WTC11 (cell line): ENCODE measurements at regions not wholly inside any gene's neighbourhood (a gene's known extent, or its start where the extent isn't known, plus 50 kb on each side); places are given as distances from the start of the nearest gene placed in this dataset.

Source experiments
- ATAC-seq: fragments of 200-7000 bp; cut with Tn5 transposase; 2 replicates; pipeline ENCODE4 v1.10.0; 2021; ENCODE audit warnings: mild to moderate bottlenecking, moderate library complexity
- CTCF ChIA-PET: fragments of 300-600 bp; sonication (Branson Sonifier 250); formaldehyde crosslinking; loops from one replicate; lab custom pipeline; 2021; ENCODE audit warnings: antibody characterized with exemption; lab: Charles Lee
- POLR2A ChIA-PET: fragments of 350-600 bp; sonication (Branson Sonifier 250); formaldehyde crosslinking; loops from one replicate; lab custom pipeline; 2021; ENCODE audit warnings: antibody characterized with exemption; lab: Charles Lee
- DNase-seq: peaks from one replicate; pipeline ENCODE4 v3.0.0; 2021; ENCODE audit warnings: low spot score
- H3K27ac Mint-ChIP-seq: 2 replicates; pipeline ENCODE4 v1.8.0; 2021; ENCODE audit warnings: mixed read lengths
- H3K27me3 Mint-ChIP-seq: 2 replicates; pipeline ENCODE4 v1.8.0; 2021; ENCODE audit warnings: low read depth, mild to moderate bottlenecking, moderate library complexity, mixed read lengths
- H3K36me3 Mint-ChIP-seq: 2 replicates; pipeline ENCODE4 v1.8.0; 2021; ENCODE audit warnings: mixed read lengths
- H3K4me1 Mint-ChIP-seq: 2 replicates; pipeline ENCODE4 v1.8.0; 2022; ENCODE audit warnings: mixed read lengths
- H3K4me3 Mint-ChIP-seq: 2 replicates; pipeline ENCODE4 v1.8.0; 2021; ENCODE audit warnings: mild to moderate bottlenecking, moderate library complexity, mixed read lengths
- H3K9me3 Mint-ChIP-seq: 2 replicates; pipeline ENCODE4 v1.8.0; 2021; ENCODE audit warnings: mixed read lengths
- EMX1 ChIP-seq: fragments of 250-450 bp; sonication (Bioruptor Pico); IDR thresholded peaks from 2 replicates; pipeline ENCODE4 v1.8.0; 2021; ENCODE audit warnings: mild to moderate bottlenecking
- MYBL2 ChIP-seq: sonication (generic); formaldehyde crosslinking; IDR thresholded peaks from 2 replicates; pipeline ENCODE4 v1.8.1; 2023; ENCODE audit warnings: mild to moderate bottlenecking, moderate library complexity, missing genetic modification reagents
- NFE2L1 ChIP-seq: sonication (generic); formaldehyde crosslinking; IDR thresholded peaks from 2 replicates; pipeline ENCODE4 v1.8.1; 2023; ENCODE audit warnings: missing genetic modification reagents
- NR1H2 ChIP-seq: sonication (generic); formaldehyde crosslinking; IDR thresholded peaks from 2 replicates; pipeline ENCODE4 v1.9.0; 2021; ENCODE audit warnings: mild to moderate bottlenecking, moderate library complexity, missing genetic modification reagents
- NR3C1 ChIP-seq: sonication (generic); formaldehyde crosslinking; conservative IDR thresholded peaks from 2 replicates; pipeline ENCODE4 v1.8.1; 2023; ENCODE audit warnings: low read depth, mild to moderate bottlenecking, missing genetic modification reagents
- PRRX2 ChIP-seq: fragments of 250-450 bp; sonication (Bioruptor Pico); IDR thresholded peaks from 2 replicates; pipeline ENCODE4 v1.8.0; 2021; ENCODE audit warnings: mild to moderate bottlenecking
- SMAD3 ChIP-seq: sonication (generic); formaldehyde crosslinking; IDR thresholded peaks from 2 replicates; pipeline ENCODE4 v1.8.0; 2022; ENCODE audit warnings: missing genetic modification reagents, mild to moderate bottlenecking, borderline replicate concordance
- ZNF138 ChIP-seq: sonication (generic); formaldehyde crosslinking; conservative IDR thresholded peaks from 2 replicates; pipeline ENCODE4 v1.8.1; 2022; ENCODE audit warnings: mild to moderate bottlenecking, moderate library complexity, missing genetic modification reagents
- ZNF232 ChIP-seq: sonication (generic); formaldehyde crosslinking; IDR thresholded peaks from 2 replicates; pipeline ENCODE4 v1.8.0; 2022; ENCODE audit warnings: mild to moderate bottlenecking, missing genetic modification reagents
- ZNF263 ChIP-seq: sonication (generic); formaldehyde crosslinking; IDR thresholded peaks from 2 replicates; pipeline ENCODE4 v1.8.1; 2022; ENCODE audit warnings: low read depth, mild to moderate bottlenecking, moderate library complexity, missing genetic modification reagents
- ZNF416 ChIP-seq: fragments of 250-450 bp; sonication (Bioruptor Pico); IDR thresholded peaks from 2 replicates; pipeline ENCODE4 v1.9.0; 2021; ENCODE audit warnings: mild to moderate bottlenecking, inconsistent platforms
- TF ChIP-seq, protein P1 (sequence below): sonication (generic); formaldehyde crosslinking; IDR thresholded peaks from 2 replicates; pipeline ENCODE4 v1.8.0; 2022; ENCODE audit warnings: mild to moderate bottlenecking, missing genetic modification reagents
- TF ChIP-seq, protein P2 (sequence below): sonication (generic); formaldehyde crosslinking; IDR thresholded peaks from 2 replicates; pipeline ENCODE4 v1.8.1; 2022; ENCODE audit warnings: missing genetic modification reagents, borderline replicate concordance
- TF ChIP-seq, protein P3 (sequence below): sonication (generic); formaldehyde crosslinking; IDR thresholded peaks from 2 replicates; pipeline ENCODE4 v1.8.0; 2023; ENCODE audit warnings: missing genetic modification reagents
- TF ChIP-seq, protein P4 (sequence below): sonication (generic); formaldehyde crosslinking; IDR thresholded peaks from 2 replicates; pipeline ENCODE4 v1.8.0; 2023; ENCODE audit warnings: missing genetic modification reagents, mild to moderate bottlenecking, borderline replicate concordance

DNA sequence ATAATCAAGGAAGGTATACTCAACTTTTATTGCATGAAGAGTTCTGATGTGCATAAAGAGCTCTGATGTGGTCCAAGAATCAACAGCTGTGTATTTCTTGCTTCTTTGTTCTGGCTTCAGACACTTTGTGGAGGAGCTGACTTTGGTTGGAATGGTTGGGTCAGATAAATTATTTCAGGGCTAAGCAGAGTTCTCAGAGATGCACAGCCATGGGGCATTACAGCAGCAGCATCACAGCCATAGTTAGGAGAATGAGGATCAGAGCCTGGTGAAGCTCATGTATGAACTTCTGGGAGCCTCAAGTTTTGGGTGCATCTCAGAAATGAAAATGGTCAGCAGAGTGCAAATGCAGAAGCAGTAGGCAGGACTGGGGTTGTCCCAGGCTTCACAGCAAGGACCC is 267.4 kb upstream of the RUNX1 start:
- no peaks in the 10 kb centered on the region; the same call in 1 of the 2 replicates for H3K27me3 Mint-ChIP-seq
- ATAC-seq (no peak), DNase-seq (no peak)
- no peaks in the 10 kb centered on the region for H3K36me3 Mint-ChIP-seq
- ChIA-PET CTCF (interaction anchor here (0.8 kb wide), 1 partner anchor 646 kb away, joined by 4 read pairs; no protein-coding TSS in a partner anchor), POLR2A (interaction anchor here (0.7 kb wide), 1 partner anchor 155 kb away, joined by 3 read pairs; no protein-coding TSS in a partner anchor)
- H3K4me1 Mint-ChIP-seq, result peaks cover 6% of the 10 kb centered on the region; the same call in 1 of the 2 replicates
- no peak overlapping the region for H3K4me3 Mint-ChIP-seq
- H3K27ac Mint-ChIP-seq, result no peak overlapping the region
- no peak for TF ChIP-seq MYBL2 (CRISPR knock-in tag)
- no peaks in the 10 kb centered on the region for H3K9me3 Mint-ChIP-seq

DNA sequence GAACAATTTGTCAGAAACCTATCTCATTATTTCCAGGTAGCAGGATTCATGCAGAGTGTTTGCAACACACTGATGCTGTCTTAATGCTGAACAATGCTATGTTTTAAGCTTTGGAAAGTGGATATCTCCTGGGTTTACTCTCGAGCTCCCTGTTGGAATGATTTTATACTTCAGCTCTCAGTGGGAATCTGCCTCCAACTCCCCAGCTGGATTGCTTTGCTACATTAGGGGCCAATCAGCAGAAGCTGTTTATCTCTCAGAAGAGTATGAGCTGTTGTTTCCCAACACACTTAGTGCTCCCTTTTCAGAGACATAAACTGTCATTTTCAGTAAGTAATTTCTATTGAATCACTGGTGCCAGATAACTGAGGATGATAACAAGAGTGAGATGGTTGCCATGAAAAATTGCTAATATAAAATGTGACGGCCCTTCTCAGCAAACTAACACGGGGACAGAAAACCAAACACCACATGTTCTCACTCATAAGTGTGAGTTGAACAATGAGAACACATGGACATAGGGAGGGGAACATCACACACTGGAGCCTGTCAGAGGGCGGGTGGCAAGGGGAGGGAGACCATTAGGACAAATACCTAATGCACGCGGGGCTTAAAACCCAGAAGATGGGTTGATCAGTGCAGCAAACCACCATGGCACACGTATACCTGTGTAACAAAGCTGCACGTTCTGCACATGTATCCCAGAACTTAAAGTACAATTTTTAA is 265.9 kb upstream of the RUNX1 start:
- H3K4me3 Mint-ChIP-seq, result no peak overlapping the region
- H3K27me3 Mint-ChIP-seq, result no peaks in the 10 kb centered on the region; the same call in 1 of the 2 replicates
- DNase-seq, result no peak
- POLR2A ChIA-PET, result no interaction called here
- ATAC-seq, result no peak
- H3K27ac Mint-ChIP-seq, result no peak overlapping the region
- TF ChIP-seq SMAD3 (CRISPR knock-in tag) (no peak), ZNF416 (CRISPR knock-in tag) (no peak), ZNF138 (no peak), EMX1 (CRISPR knock-in tag) (no peak), PRRX2 (CRISPR knock-in tag) (no peak), NR1H2 (CRISPR knock-in tag) (no peak), ZNF232 (CRISPR knock-in tag) (no peak)
- TF ChIP-seq, protein P1, sequence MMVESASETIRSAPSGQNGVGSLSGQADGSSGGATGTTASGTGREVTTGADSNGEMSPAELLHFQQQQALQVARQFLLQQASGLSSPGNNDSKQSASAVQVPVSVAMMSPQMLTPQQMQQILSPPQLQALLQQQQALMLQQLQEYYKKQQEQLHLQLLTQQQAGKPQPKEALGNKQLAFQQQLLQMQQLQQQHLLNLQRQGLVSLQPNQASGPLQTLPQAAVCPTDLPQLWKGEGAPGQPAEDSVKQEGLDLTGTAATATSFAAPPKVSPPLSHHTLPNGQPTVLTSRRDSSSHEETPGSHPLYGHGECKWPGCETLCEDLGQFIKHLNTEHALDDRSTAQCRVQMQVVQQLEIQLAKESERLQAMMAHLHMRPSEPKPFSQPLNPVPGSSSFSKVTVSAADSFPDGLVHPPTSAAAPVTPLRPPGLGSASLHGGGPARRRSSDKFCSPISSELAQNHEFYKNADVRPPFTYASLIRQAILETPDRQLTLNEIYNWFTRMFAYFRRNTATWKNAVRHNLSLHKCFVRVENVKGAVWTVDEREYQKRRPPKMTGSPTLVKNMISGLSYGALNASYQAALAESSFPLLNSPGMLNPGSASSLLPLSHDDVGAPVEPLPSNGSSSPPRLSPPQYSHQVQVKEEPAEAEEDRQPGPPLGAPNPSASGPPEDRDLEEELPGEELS (CRISPR knock-in tag), result no peak
- TF ChIP-seq, protein P2, sequence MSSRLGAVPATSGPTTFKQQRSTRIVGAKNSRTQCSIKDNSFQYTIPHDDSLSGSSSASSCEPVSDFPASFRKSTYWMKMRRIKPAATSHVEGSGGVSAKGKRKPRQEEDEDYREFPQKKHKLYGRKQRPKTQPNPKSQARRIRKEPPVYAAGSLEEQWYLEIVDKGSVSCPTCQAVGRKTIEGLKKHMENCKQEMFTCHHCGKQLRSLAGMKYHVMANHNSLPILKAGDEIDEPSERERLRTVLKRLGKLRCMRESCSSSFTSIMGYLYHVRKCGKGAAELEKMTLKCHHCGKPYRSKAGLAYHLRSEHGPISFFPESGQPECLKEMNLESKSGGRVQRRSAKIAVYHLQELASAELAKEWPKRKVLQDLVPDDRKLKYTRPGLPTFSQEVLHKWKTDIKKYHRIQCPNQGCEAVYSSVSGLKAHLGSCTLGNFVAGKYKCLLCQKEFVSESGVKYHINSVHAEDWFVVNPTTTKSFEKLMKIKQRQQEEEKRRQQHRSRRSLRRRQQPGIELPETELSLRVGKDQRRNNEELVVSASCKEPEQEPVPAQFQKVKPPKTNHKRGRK (CRISPR knock-in tag), result no peak
- CTCF ChIA-PET, result no interaction called here
- no peaks in the 10 kb centered on the region for H3K36me3 Mint-ChIP-seq
- no peaks in the 10 kb centered on the region for H3K4me1 Mint-ChIP-seq
- H3K9me3 Mint-ChIP-seq, result no peaks in the 10 kb centered on the region

DNA sequence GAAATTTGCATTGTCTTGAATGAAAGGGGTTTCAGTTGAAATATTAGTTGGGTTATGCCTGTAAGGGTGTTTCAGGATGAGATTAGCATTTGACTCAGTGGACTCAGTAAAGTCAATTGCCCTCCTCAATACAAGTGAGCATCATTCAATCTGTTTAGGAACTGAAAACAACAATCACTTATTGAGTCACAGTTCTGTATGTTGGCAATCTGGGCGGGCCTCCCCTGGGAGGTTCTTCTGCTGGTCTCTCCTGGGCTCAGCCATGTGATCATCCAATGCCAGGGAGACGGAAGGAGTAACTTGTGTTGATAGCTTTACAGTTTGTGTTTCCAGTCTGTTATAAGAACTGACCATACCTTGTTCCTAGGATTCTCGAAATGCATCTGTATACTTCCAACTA is 262.9 kb upstream of the RUNX1 start:
- H3K9me3 Mint-ChIP-seq, result peaks cover 22% of the 10 kb centered on the region
- CTCF ChIA-PET, result interaction anchor here (0.7 kb wide), 1 partner anchor 528 kb away, joined by 3 read pairs; no protein-coding TSS in a partner anchor
- ATAC-seq, result no peak

More for the DNA sequence above, 262.9 kb upstream of the RUNX1 start:
- Mint-ChIP-seq H3K4me1 (no peaks in the 10 kb centered on the region), H3K36me3 (peaks cover 8% of the 10 kb centered on the region; the same call in 1 of the 2 replicates), H3K27ac (no peak overlapping the region), H3K27me3 (no peaks in the 10 kb centered on the region; the same call in 1 of the 2 replicates), H3K4me3 (no peak overlapping the region)
- no peak for DNase-seq
- TF ChIP-seq ZNF263 (CRISPR knock-in tag), result no peak
- TF ChIP-seq, protein P3, sequence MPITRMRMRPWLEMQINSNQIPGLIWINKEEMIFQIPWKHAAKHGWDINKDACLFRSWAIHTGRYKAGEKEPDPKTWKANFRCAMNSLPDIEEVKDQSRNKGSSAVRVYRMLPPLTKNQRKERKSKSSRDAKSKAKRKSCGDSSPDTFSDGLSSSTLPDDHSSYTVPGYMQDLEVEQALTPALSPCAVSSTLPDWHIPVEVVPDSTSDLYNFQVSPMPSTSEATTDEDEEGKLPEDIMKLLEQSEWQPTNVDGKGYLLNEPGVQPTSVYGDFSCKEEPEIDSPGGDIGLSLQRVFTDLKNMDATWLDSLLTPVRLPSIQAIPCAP (CRISPR knock-in tag), result no peak
- TF ChIP-seq, protein P4, sequence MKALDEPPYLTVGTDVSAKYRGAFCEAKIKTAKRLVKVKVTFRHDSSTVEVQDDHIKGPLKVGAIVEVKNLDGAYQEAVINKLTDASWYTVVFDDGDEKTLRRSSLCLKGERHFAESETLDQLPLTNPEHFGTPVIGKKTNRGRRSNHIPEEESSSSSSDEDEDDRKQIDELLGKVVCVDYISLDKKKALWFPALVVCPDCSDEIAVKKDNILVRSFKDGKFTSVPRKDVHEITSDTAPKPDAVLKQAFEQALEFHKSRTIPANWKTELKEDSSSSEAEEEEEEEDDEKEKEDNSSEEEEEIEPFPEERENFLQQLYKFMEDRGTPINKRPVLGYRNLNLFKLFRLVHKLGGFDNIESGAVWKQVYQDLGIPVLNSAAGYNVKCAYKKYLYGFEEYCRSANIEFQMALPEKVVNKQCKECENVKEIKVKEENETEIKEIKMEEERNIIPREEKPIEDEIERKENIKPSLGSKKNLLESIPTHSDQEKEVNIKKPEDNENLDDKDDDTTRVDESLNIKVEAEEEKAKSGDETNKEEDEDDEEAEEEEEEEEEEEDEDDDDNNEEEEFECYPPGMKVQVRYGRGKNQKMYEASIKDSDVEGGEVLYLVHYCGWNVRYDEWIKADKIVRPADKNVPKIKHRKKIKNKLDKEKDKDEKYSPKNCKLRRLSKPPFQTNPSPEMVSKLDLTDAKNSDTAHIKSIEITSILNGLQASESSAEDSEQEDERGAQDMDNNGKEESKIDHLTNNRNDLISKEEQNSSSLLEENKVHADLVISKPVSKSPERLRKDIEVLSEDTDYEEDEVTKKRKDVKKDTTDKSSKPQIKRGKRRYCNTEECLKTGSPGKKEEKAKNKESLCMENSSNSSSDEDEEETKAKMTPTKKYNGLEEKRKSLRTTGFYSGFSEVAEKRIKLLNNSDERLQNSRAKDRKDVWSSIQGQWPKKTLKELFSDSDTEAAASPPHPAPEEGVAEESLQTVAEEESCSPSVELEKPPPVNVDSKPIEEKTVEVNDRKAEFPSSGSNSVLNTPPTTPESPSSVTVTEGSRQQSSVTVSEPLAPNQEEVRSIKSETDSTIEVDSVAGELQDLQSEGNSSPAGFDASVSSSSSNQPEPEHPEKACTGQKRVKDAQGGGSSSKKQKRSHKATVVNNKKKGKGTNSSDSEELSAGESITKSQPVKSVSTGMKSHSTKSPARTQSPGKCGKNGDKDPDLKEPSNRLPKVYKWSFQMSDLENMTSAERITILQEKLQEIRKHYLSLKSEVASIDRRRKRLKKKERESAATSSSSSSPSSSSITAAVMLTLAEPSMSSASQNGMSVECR (CRISPR knock-in tag), result no peak
- TF ChIP-seq NFE2L1 (CRISPR knock-in tag), result no peak
- TF ChIP-seq NR3C1 (CRISPR knock-in tag), result no peak
- POLR2A ChIA-PET, result no interaction called here
